ENCODE measurements at regions not wholly inside any gene's neighbourhood (a gene's known extent, or its start where the extent isn't known, plus 50 kb on each side); places are given as distances from the start of the nearest gene placed in this dataset.

- H3K4me3 ChIP-seq (replicated peaks in 1 of 3; ENCODE audit: low read depth in 2 of 3, low read length in 3 of 3) = no peak overlapping the region
- DNase-seq = no peak
- no peak overlapping the region for H2AFZ ChIP-seq (ENCODE audit: insufficient read depth, low read depth, low read length, poor library complexity, severe bottlenecking)
- TF ChIP-seq CTCF (IDR thresholded peaks at IDR 0.05) = no peak
- H3K27ac ChIP-seq (ENCODE audit: low read depth in 1 of 2, low read length in 2 of 2) = no peak overlapping the region
- no peak overlapping the region for H3K9ac ChIP-seq (ENCODE audit: insufficient read depth, low read length, poor library complexity, severe bottlenecking)
- no peak overlapping the region for H3K27ac Mint-ChIP-seq
- no peaks in the 10 kb centered on the region for H4K20me1 ChIP-seq (ENCODE audit: insufficient read depth, low read length)
- H3K4me3 Mint-ChIP-seq = no peak overlapping the region
- intact Hi-C loops (cut with micrococcal nuclease) = no loop called here
- H3K4me1 Mint-ChIP-seq = no peaks in the 10 kb centered on the region
- peaks cover under 1 to 7% (median 3%) of the 10 kb centered on the region in 7 donors for H3K9me3 Mint-ChIP-seq
- H3K4me1 ChIP-seq (ENCODE audit: control insufficient read depth in 1 of 2, insufficient read depth in 2 of 2, low read length in 2 of 2) = no peaks in the 10 kb centered on the region
- peaks cover 1 to 3% (median 2%) of the 10 kb centered on the region in 3 donors for H3K27me3 Mint-ChIP-seq (ENCODE audit: low read depth in 3 of 3)
- H3K36me3 ChIP-seq (replicated peaks in 1 of 2; ENCODE audit: control insufficient read depth in 1 of 2, insufficient read depth in 2 of 2, low read length in 2 of 2) = no peaks in the 10 kb centered on the region
- no peaks in the 10 kb centered on the region for H3K27me3 ChIP-seq (ENCODE audit: control insufficient read depth in 2 of 2, insufficient read depth in 2 of 2, low read length in 2 of 2)
- H3K9me3 ChIP-seq (replicated peaks in 1 of 2; ENCODE audit: control insufficient read depth in 1 of 2, insufficient read depth in 1 of 2, low read length in 2 of 2) = peaks cover 7 to 9% of the 10 kb centered on the region in 2 donors
- H3K79me2 ChIP-seq (ENCODE audit: insufficient read depth, low read length) = no peaks in the 10 kb centered on the region
- WGBS (ENCODE audit: insufficient coverage) = 97% methylated on average over 3 of the region's 4 CpGs
- no peaks in the 10 kb centered on the region for H3K36me3 Mint-ChIP-seq
- H3K4me2 ChIP-seq (replicated peaks; ENCODE audit: extremely low read depth, low read length, poor library complexity, severe bottlenecking) = no peak overlapping the region
Measured at GRCh38 chr3:144921710-144922109, 950.1 kb downstream of the DIPK2A start.

- Mint-ChIP-seq H3K36me3 (no peaks in the 10 kb centered on the region), H3K4me1 (no peaks in the 10 kb centered on the region), H3K9me3 (peaks cover 0 to 6% (median 5%) of the 10 kb centered on the region in 7 donors), H3K4me3 (no peak overlapping the region), H3K27me3 (ENCODE audit: low read depth in 3 of 3) (peaks cover 0 to 3% (median 1%) of the 10 kb centered on the region in 3 donors), H3K27ac (no peak overlapping the region)
- H3K4me1 ChIP-seq (ENCODE audit: control insufficient read depth in 1 of 2, insufficient read depth in 2 of 2, low read length in 2 of 2) = no peaks in the 10 kb centered on the region
- no peak overlapping the region for H3K9ac ChIP-seq (ENCODE audit: insufficient read depth, low read length, poor library complexity, severe bottlenecking)
- 57% methylated on average over 2 of the region's 3 CpGs for WGBS (ENCODE audit: insufficient coverage)
- no peaks in the 10 kb centered on the region for H4K20me1 ChIP-seq (ENCODE audit: insufficient read depth, low read length)
- TF ChIP-seq CTCF (IDR thresholded peaks at IDR 0.05) = no peak
- DNase-seq = no peak
- H3K27ac ChIP-seq (ENCODE audit: low read depth in 1 of 2, low read length in 2 of 2) = no peak overlapping the region
- no peak overlapping the region for H3K4me3 ChIP-seq (replicated peaks in 1 of 3; ENCODE audit: low read depth in 2 of 3, low read length in 3 of 3)
- intact Hi-C loops (cut with micrococcal nuclease) = no loop called here
- H3K9me3 ChIP-seq (replicated peaks in 1 of 2; ENCODE audit: control insufficient read depth in 1 of 2, insufficient read depth in 1 of 2, low read length in 2 of 2) = peaks cover 7 to 9% of the 10 kb centered on the region in 2 donors
- H2AFZ ChIP-seq (ENCODE audit: insufficient read depth, low read depth, low read length, poor library complexity, severe bottlenecking) = no peak overlapping the region
- H3K4me2 ChIP-seq (replicated peaks; ENCODE audit: extremely low read depth, low read length, poor library complexity, severe bottlenecking) = no peak overlapping the region
- no peaks in the 10 kb centered on the region for H3K79me2 ChIP-seq (ENCODE audit: insufficient read depth, low read length)
- no peaks in the 10 kb centered on the region for H3K27me3 ChIP-seq (ENCODE audit: control insufficient read depth in 2 of 2, insufficient read depth in 2 of 2, low read length in 2 of 2)
- H3K36me3 ChIP-seq (replicated peaks in 1 of 2; ENCODE audit: control insufficient read depth in 1 of 2, insufficient read depth in 2 of 2, low read length in 2 of 2) = no peaks in the 10 kb centered on the region
Measured at GRCh38 chr3:144923046-144923775, 951.6 kb downstream of the DIPK2A start.

All from CD14-positive monocyte (primary cell).